ENCODE measurements at regions not wholly inside any gene's neighbourhood (a gene's known extent, or its start where the extent isn't known, plus 50 kb on each side); places are given as distances from the start of the nearest gene placed in this dataset.

DNA sequence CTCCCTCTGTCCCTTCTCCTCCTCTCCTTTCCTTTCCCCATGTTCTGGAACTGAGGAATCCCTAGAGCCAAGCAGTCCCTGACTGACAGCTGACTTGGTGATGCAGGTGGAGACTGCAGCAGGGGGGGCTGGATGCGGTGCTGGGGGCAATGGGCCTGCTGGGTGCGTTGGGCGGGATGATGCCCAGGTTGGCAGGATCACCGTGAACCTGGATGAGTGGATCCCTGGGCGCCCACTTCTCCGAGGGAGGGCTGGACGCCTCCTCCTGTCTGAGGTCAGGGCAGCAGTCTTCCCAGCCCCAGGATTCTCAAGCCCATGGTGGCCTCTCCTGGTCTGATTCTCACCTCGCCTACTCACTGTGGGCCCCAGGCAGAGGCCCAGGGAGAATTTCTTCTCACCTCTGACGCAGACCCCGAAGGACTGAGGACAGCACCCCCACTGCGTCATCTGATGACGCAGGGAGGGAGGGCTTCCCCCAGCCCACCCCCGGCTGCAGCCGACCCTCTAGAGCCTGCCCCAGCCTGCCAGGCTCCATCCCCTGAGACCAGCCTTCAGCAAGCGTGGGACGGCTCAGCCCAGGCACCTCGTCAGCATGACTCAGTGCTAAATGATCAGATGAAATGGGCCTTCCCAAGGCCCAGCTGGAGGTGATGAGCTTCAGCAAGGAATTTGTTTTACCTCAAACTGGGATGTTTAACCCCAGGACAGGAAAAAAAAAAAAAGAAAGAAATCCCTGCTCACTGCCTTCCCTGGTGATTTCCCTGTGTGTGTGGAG lies 188.0 kb upstream of the TNRC6C start:
- Histone ChIP-seq H3K4me3 (ENCODE audit: low read depth in 1 of 5, low read length in 5 of 5) (no peak overlapping the region), H3K27ac (ENCODE audit: low read depth, low read length) (no peak overlapping the region), H3K27me3 (ENCODE audit: control insufficient read depth in 5 of 5, insufficient read depth in 4 of 5, low read length in 5 of 5) (peaks cover 0 to 9% (median 3%) of the 10 kb centered on the region in 5 donors), H3K9me3 (ENCODE audit: control insufficient read depth in 5 of 5, low read length in 5 of 5) (no peaks in the 10 kb centered on the region), H3K4me1 (ENCODE audit: control insufficient read depth in 5 of 5, insufficient read depth in 5 of 5, low read length in 5 of 5) (peaks cover 0 to 12% (median 8%) of the 10 kb centered on the region in 5 donors), H3K36me3 (ENCODE audit: control insufficient read depth in 5 of 5, insufficient read depth in 5 of 5, low read length in 5 of 5) (no peaks in the 10 kb centered on the region), H3K9ac (ENCODE audit: low read length in 5 of 5) (no peak overlapping the region)

- Histone ChIP-seq H3K27me3 (ENCODE audit: control insufficient read depth in 5 of 5, insufficient read depth in 4 of 5, low read length in 5 of 5) (peaks cover 0 to 9% (median 3%) of the 10 kb centered on the region in 5 donors), H3K36me3 (ENCODE audit: control insufficient read depth in 5 of 5, insufficient read depth in 5 of 5, low read length in 5 of 5) (no peaks in the 10 kb centered on the region), H3K4me1 (ENCODE audit: control insufficient read depth in 5 of 5, insufficient read depth in 5 of 5, low read length in 5 of 5) (peaks cover 0 to 12% (median 8%) of the 10 kb centered on the region in 5 donors), H3K9ac (ENCODE audit: low read length in 5 of 5) (no peak overlapping the region), H3K4me3 (ENCODE audit: low read depth in 1 of 5, low read length in 5 of 5) (no peak overlapping the region), H3K27ac (ENCODE audit: low read depth, low read length) (no peak overlapping the region), H3K9me3 (ENCODE audit: control insufficient read depth in 5 of 5, low read length in 5 of 5) (no peaks in the 10 kb centered on the region)
Measured at GRCh38 chr17:77771145-77771544, 187.4 kb upstream of the TNRC6C start.

- Histone ChIP-seq H3K9ac (ENCODE audit: low read length in 5 of 5) (no peak overlapping the region), H3K27ac (ENCODE audit: low read depth, low read length) (no peak overlapping the region), H3K4me1 (ENCODE audit: control insufficient read depth in 5 of 5, insufficient read depth in 5 of 5, low read length in 5 of 5) (peaks cover 0 to 12% (median 8%) of the 10 kb centered on the region in 5 donors), H3K36me3 (ENCODE audit: control insufficient read depth in 5 of 5, insufficient read depth in 5 of 5, low read length in 5 of 5) (no peaks in the 10 kb centered on the region), H3K27me3 (ENCODE audit: control insufficient read depth in 5 of 5, insufficient read depth in 4 of 5, low read length in 5 of 5) (peaks cover 0 to 9% (median 3%) of the 10 kb centered on the region in 5 donors), H3K9me3 (ENCODE audit: control insufficient read depth in 5 of 5, low read length in 5 of 5) (no peaks in the 10 kb centered on the region), H3K4me3 (ENCODE audit: low read depth in 1 of 5, low read length in 5 of 5) (no peak overlapping the region)
Measured at GRCh38 chr17:77771587-77771986, 186.9 kb upstream of the TNRC6C start.

- Histone ChIP-seq H3K27me3 (ENCODE audit: control insufficient read depth in 5 of 5, insufficient read depth in 4 of 5, low read length in 5 of 5) (peaks cover 0 to 9% (median 3%) of the 10 kb centered on the region in 5 donors), H3K36me3 (ENCODE audit: control insufficient read depth in 5 of 5, insufficient read depth in 5 of 5, low read length in 5 of 5) (no peaks in the 10 kb centered on the region), H3K9ac (ENCODE audit: low read length in 5 of 5) (no peak overlapping the region)
Measured at GRCh38 chr17:77771998-77772397, 186.5 kb upstream of the TNRC6C start.

DNA sequence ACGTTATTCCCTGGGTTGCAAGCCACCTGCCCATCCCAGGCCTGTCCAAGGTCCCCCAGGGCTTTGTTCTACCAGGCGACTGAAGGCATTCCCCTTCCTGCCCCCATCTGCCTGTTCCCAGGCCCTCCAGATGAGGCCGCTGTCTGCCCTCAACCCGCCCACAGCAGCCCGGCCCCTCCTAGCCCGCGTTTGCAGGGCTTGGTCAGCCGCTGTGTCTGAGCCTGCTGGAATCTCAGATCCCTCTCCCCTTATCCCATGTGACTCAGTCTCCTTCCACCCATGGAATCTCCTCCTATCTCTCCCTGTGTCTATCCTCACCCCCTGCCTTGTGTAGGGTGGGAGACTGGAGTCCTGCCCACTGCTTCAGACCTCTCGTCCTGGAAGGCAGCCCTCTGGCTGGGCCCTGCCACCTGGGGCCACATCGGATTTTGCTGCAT lies 186.0 kb upstream of the TNRC6C start:
- peaks cover 0 to 9% (median 3%) of the 10 kb centered on the region in 5 donors for H3K27me3 ChIP-seq (ENCODE audit: control insufficient read depth in 5 of 5, insufficient read depth in 4 of 5, low read length in 5 of 5)
- H3K36me3 ChIP-seq (ENCODE audit: control insufficient read depth in 5 of 5, insufficient read depth in 5 of 5, low read length in 5 of 5), result no peaks in the 10 kb centered on the region
- no peak overlapping the region for H3K4me3 ChIP-seq (ENCODE audit: low read depth in 1 of 5, low read length in 5 of 5)
- H3K27ac ChIP-seq (ENCODE audit: low read depth, low read length), result no peak overlapping the region
- H3K4me1 ChIP-seq (ENCODE audit: control insufficient read depth in 5 of 5, insufficient read depth in 5 of 5, low read length in 5 of 5), result peaks cover 0 to 12% (median 8%) of the 10 kb centered on the region in 5 donors
- no peak overlapping the region for H3K9ac ChIP-seq (ENCODE audit: low read length in 5 of 5)
- H3K9me3 ChIP-seq (ENCODE audit: control insufficient read depth in 5 of 5, low read length in 5 of 5), result no peaks in the 10 kb centered on the region

More at GRCh38 chr17:77771998-77772397, 186.5 kb upstream of the TNRC6C start:
- Histone ChIP-seq H3K27ac (ENCODE audit: low read depth, low read length) (no peak overlapping the region), H3K4me3 (ENCODE audit: low read depth in 1 of 5, low read length in 5 of 5) (no peak overlapping the region), H3K9me3 (ENCODE audit: control insufficient read depth in 5 of 5, low read length in 5 of 5) (no peaks in the 10 kb centered on the region), H3K4me1 (ENCODE audit: control insufficient read depth in 5 of 5, insufficient read depth in 5 of 5, low read length in 5 of 5) (peaks cover 0 to 12% (median 8%) of the 10 kb centered on the region in 5 donors)

DNA sequence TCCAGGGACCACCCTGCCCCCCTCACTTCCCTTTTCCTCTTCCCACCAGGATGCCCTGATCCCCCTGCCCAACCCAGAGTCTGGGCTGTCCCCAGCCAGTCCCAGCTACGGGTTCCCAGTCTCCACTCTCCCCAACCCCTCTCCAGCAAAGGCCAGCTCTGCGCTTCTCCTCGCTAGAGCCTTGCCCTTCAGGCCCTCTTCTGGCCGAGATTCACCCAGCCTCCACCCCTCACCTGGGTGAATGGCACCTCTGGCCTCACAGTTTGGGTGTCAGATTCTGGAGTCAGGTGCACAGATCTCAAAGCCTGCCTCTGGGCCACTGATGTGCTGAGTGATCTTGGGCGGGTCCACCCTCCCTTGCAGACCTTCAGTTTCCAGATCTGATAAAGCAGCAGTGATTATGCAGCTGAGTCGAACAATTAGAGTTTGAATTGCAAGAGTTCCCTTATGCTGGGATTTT lies 185.6 kb upstream of the TNRC6C start:
- H3K27me3 ChIP-seq (ENCODE audit: control insufficient read depth in 5 of 5, insufficient read depth in 4 of 5, low read length in 5 of 5), result peaks cover 0 to 7% (median 3%) of the 10 kb centered on the region in 5 donors
- no peak overlapping the region for H3K4me3 ChIP-seq (ENCODE audit: low read depth in 1 of 5, low read length in 5 of 5)
- peaks cover 0 to 12% (median 8%) of the 10 kb centered on the region in 5 donors for H3K4me1 ChIP-seq (ENCODE audit: control insufficient read depth in 5 of 5, insufficient read depth in 5 of 5, low read length in 5 of 5)
- H3K9ac ChIP-seq (ENCODE audit: low read length in 5 of 5), result no peak overlapping the region
- H3K9me3 ChIP-seq (ENCODE audit: control insufficient read depth in 5 of 5, low read length in 5 of 5), result no peaks in the 10 kb centered on the region
- no peak overlapping the region for H3K27ac ChIP-seq (ENCODE audit: low read depth, low read length)
- no peaks in the 10 kb centered on the region for H3K36me3 ChIP-seq (ENCODE audit: control insufficient read depth in 5 of 5, insufficient read depth in 5 of 5, low read length in 5 of 5)

- no peak overlapping the region for H3K27ac ChIP-seq (ENCODE audit: low read depth, low read length)
- H3K36me3 ChIP-seq (ENCODE audit: control insufficient read depth in 5 of 5, insufficient read depth in 5 of 5, low read length in 5 of 5), result no peaks in the 10 kb centered on the region
- peaks cover 0 to 23% (median 15%) of the 10 kb centered on the region in 5 donors for H3K4me1 ChIP-seq (ENCODE audit: control insufficient read depth in 5 of 5, insufficient read depth in 5 of 5, low read length in 5 of 5)
- H3K4me3 ChIP-seq (ENCODE audit: low read depth in 1 of 5, low read length in 5 of 5), result no peak overlapping the region
- H3K27me3 ChIP-seq (ENCODE audit: control insufficient read depth in 5 of 5, insufficient read depth in 4 of 5, low read length in 5 of 5), result peaks cover 0 to 2% (median 0%) of the 10 kb centered on the region in 5 donors
- no peaks in the 10 kb centered on the region for H3K9me3 ChIP-seq (ENCODE audit: control insufficient read depth in 5 of 5, low read length in 5 of 5)
- H3K9ac ChIP-seq (ENCODE audit: low read length in 5 of 5), result no peak overlapping the region
Measured at GRCh38 chr17:77774182-77774581, 184.3 kb upstream of the TNRC6C start.

DNA sequence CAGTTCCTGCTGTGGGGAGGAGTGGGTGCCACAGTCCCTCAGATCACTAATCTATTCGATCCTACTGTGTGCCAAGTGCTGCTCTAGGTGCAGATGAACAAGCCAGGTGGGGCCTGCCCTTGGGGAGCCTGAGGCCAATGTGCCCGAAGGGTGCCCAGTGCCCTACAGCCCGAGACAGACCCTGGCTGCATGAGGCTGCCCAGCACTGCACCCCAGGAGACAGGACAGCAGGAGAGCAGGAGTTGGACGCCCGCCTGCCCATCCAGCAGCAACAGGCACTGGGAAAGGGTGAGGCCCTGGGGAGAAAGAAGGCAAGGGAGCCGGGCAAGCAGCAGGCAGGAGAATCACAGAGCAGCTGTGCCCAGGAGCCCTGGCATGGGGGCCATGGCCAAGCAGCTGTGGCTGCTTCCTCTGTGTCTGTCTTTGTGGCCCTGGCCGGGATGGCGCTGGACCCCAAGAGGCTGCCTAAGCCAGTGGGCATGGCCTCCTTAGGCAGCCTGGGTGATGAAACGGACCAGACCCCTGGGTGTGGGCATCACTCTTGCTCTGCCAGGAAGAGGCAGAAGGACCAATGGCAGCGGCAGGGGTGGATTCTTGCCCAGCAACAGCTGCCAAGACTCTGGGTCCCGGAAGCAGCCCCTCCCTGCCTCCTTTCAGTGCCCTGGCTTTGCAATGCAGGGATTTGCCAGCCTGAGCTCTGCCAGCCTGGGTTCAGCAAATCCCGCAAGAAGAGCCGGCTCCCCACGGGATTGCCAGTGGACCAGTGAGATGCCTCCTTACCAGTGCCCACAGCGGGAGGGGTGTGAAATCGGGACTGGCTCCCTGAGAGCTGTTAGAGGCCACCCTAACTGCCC lies 179.6 kb upstream of the TNRC6C start:
- H3K36me3 ChIP-seq (ENCODE audit: control insufficient read depth in 5 of 5, insufficient read depth in 5 of 5, low read length in 5 of 5), result no peaks in the 10 kb centered on the region
- H3K4me3 ChIP-seq (ENCODE audit: low read depth in 1 of 5, low read length in 5 of 5), result no peak overlapping the region
- H3K9me3 ChIP-seq (ENCODE audit: control insufficient read depth in 5 of 5, low read length in 5 of 5), result no peaks in the 10 kb centered on the region
- H3K4me1 ChIP-seq (ENCODE audit: control insufficient read depth in 5 of 5, insufficient read depth in 5 of 5, low read length in 5 of 5), result peaks cover 0 to 27% (median 21%) of the 10 kb centered on the region in 5 donors
- no peak overlapping the region for H3K9ac ChIP-seq (ENCODE audit: low read length in 5 of 5)
- no peak overlapping the region for H3K27ac ChIP-seq (ENCODE audit: low read depth, low read length)
- peaks cover 0 to 12% (median 3%) of the 10 kb centered on the region in 5 donors for H3K27me3 ChIP-seq (ENCODE audit: control insufficient read depth in 5 of 5, insufficient read depth in 4 of 5, low read length in 5 of 5)

DNA sequence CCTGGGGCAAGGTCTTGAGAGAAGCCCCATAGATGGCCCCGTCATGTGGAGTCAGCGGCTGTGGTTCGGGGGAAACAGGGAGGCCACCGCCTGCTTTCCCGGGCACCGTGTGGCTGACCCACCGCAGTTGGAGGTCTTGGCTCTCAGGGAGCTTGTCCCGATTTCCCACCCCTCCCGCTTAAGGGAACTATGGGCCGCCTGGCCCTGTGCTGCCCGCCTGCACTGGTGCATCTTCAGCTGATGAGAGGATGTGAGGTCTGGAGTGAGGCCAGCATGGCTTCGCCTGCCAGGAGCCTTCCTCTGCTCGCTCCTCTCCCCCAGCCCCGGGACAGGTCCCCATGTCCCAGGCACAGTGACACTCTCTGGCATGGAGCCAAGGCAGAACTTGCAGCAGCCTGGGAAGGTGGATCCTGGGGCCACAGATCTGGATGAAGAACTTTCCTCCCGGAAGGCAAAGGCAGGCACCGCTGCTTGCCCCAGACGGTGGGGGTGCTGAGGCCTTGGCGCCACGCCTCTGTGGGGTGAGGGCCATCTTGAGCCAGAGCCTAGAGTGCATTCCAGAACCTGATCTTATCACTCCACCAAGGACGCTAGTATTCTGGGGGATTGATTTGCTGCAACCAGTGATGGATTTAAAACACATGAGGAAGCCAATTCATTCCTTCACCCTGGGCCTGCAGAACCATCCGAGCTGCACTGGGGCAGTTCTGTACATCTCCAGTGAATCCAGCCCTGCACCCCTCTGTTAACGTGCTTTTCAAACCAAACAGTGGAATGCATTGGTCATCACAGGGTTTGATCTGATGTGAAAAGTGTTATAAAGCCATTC lies 178.6 kb upstream of the TNRC6C start:
- Histone ChIP-seq H3K27ac (ENCODE audit: low read depth, low read length) (no peak overlapping the region), H3K4me3 (ENCODE audit: low read depth in 1 of 5, low read length in 5 of 5) (no peak overlapping the region), H3K36me3 (ENCODE audit: control insufficient read depth in 5 of 5, insufficient read depth in 5 of 5, low read length in 5 of 5) (no peaks in the 10 kb centered on the region), H3K4me1 (ENCODE audit: control insufficient read depth in 5 of 5, insufficient read depth in 5 of 5, low read length in 5 of 5) (peaks cover 0 to 27% (median 21%) of the 10 kb centered on the region in 5 donors), H3K27me3 (ENCODE audit: control insufficient read depth in 5 of 5, insufficient read depth in 4 of 5, low read length in 5 of 5) (peaks cover 0 to 12% (median 3%) of the 10 kb centered on the region in 5 donors), H3K9me3 (ENCODE audit: control insufficient read depth in 5 of 5, low read length in 5 of 5) (no peaks in the 10 kb centered on the region), H3K9ac (ENCODE audit: low read length in 5 of 5) (peak overlapping the region in 1 of 5 donors; percentile 30)
